H1 (cell line): ENCODE measurements at regions not wholly inside any gene's neighbourhood (a gene's known extent, or its start where the extent isn't known, plus 50 kb on each side); places are given as distances from the start of the nearest gene placed in this dataset.

Source experiments
- CTCF ChIA-PET: fragments of 300-600 bp; sonication (Branson Sonifier 250); formaldehyde crosslinking; loops from one replicate; lab custom pipeline; 2021; ENCODE audit not compliant: partially characterized antibody; lab: Charles Lee
- POLR2A ChIA-PET: fragments of 300-600 bp; sonication (Branson Sonifier 250); formaldehyde crosslinking; loops from one replicate; lab custom pipeline; 2021; ENCODE audit warnings: inconsistent platforms; ENCODE audit not compliant: partially characterized antibody; lab: Charles Lee
- DNase-seq, 2 experiments: peaks; one replicate each; pipeline versions ENCODE4 v3.0.0 to v3.0.0-alpha.2; 2010 to 2022; ENCODE audit warnings: low spot score in 2 of 2, low read depth in 1 of 2, mixed read lengths in 1 of 2
- FAIRE-seq: peaks from 2 replicates; lab custom pipeline; 2011; peaks lifted over from hg19 to GRCh38; lab: Jason Lieb, UNC
- H2AFZ ChIP-seq: 2 replicates; pipeline ENCODE4 v1.8.1; 2012; ENCODE audit warnings: low read length, inconsistent platforms
- H2AK5ac ChIP-seq: 2 replicates; pipeline ENCODE4 v1.6.1; 2013; ENCODE audit warnings: low read depth, low read length
- H2BK120ac ChIP-seq: replicated peaks from 2 replicates; pipeline ENCODE3; 2013; ENCODE audit warnings: low read depth, low read length, inconsistent platforms
- H2BK12ac ChIP-seq: 2 replicates; pipeline ENCODE4 v1.6.1; 2013; ENCODE audit warnings: low read depth, low read length
- H2BK15ac ChIP-seq: 2 replicates; pipeline ENCODE4 v1.6.1; 2013; ENCODE audit warnings: low read length
- H2BK20ac ChIP-seq: 2 replicates; pipeline ENCODE4 v1.6.1; 2013; ENCODE audit warnings: low read length
- H2BK5ac ChIP-seq: 2 replicates; pipeline ENCODE4 v1.6.1; 2013; ENCODE audit warnings: low read depth, low read length
- H3K14ac ChIP-seq: 2 replicates; pipeline ENCODE4 v1.6.1; 2013; ENCODE audit warnings: inconsistent platforms; ENCODE audit not compliant: insufficient read length
- H3K18ac ChIP-seq: 2 replicates; pipeline ENCODE4 v1.6.1; 2013; ENCODE audit warnings: low read length; ENCODE audit errors: extremely low read depth
- H3K23ac ChIP-seq: 2 replicates; pipeline ENCODE4 v1.6.1; 2013; ENCODE audit warnings: inconsistent platforms; ENCODE audit not compliant: insufficient read length
- H3K23me2 ChIP-seq: 2 replicates; pipeline ENCODE4 v1.6.1; 2013; ENCODE audit warnings: low read depth, low read length
- H3K27ac ChIP-seq: 2 replicates; pipeline ENCODE4 v1.6.1; 2011; ENCODE audit warnings: low read depth, low read length, inconsistent platforms
- H3K27me3 ChIP-seq, 4 experiments: replicated peaks in 1 of 4; 1 replicate in 1 of 4; 2 replicates in 3 of 4; pipeline versions ENCODE4 v1.6.1 to v1.8.1; 2011 to 2013; ENCODE audit warnings: low read length in 3 of 4, mild to moderate bottlenecking in 3 of 4, inconsistent platforms in 2 of 4, mixed read lengths in 2 of 4, moderate library complexity in 1 of 4; ENCODE audit not compliant: control insufficient read depth in 3 of 4, insufficient read depth in 3 of 4; ENCODE audit errors: extremely low read depth in 1 of 4
- H3K36me3 ChIP-seq, 4 experiments: 2 replicates each; pipeline versions ENCODE4 v1.6.1 to v1.8.1; 2011 to 2013; ENCODE audit warnings: mild to moderate bottlenecking in 4 of 4, low read length in 3 of 4, moderate library complexity in 2 of 4, control low read depth in 1 of 4, inconsistent platforms in 1 of 4; ENCODE audit not compliant: insufficient read depth in 4 of 4, control insufficient read depth in 2 of 4
- H3K4ac ChIP-seq: replicated peaks from 2 replicates; pipeline ENCODE3; 2013; ENCODE audit warnings: low read length, low read depth, mixed read lengths, inconsistent platforms; ENCODE audit not compliant: insufficient read length
- H3K4me1 ChIP-seq, 4 experiments: replicated peaks in 1 of 4; 1 replicate in 1 of 4; 2 replicates in 3 of 4; pipeline versions ENCODE4 v1.6.1 to v1.8.1; 2011 to 2013; ENCODE audit warnings: low read length in 3 of 4, inconsistent platforms in 2 of 4, mixed read lengths in 1 of 4; ENCODE audit not compliant: insufficient read depth in 4 of 4, control insufficient read depth in 3 of 4
- H3K4me2 ChIP-seq, 2 experiments: 2 replicates each; pipeline versions ENCODE4 v1.6.1 to v1.8.1; 2011 to 2013; ENCODE audit warnings: low read depth in 2 of 2, low read length in 2 of 2, control low read depth in 1 of 2, inconsistent platforms in 1 of 2, mild to moderate bottlenecking in 1 of 2; ENCODE audit not compliant: insufficient read depth in 1 of 2
- H3K4me3 ChIP-seq, 4 experiments: fragments of 200-600, 300-600 bp in 1 of 4; sonication (generic), shearing (Covaris generic), sonication (Bioruptor Twin) in 1 of 4; 2 replicates each; pipeline versions ENCODE4 v1.5.1 to v1.8.1; 2011 to 2016; ENCODE audit warnings: low read length in 4 of 4, low read depth in 3 of 4, control low read depth in 2 of 4, inconsistent platforms in 2 of 4, mild to moderate bottlenecking in 2 of 4, mixed read lengths in 1 of 4, moderate library complexity in 1 of 4; ENCODE audit not compliant: insufficient read depth in 2 of 4; ENCODE audit errors: extremely low read depth in 1 of 4
- H3K56ac ChIP-seq: replicated peaks from 2 replicates; pipeline ENCODE3; 2013; ENCODE audit warnings: low read depth, mild to moderate bottlenecking, mixed read lengths, low read length, inconsistent platforms; ENCODE audit not compliant: insufficient read length
- H3K79me1 ChIP-seq: 2 replicates; pipeline ENCODE4 v1.6.1; 2013; ENCODE audit warnings: low read depth, low read length, control low read depth
- H3K79me2 ChIP-seq, 2 experiments: 2 replicates each; pipeline versions ENCODE4 v1.6.1 to v1.8.1; 2012 to 2013; ENCODE audit warnings: low read length in 2 of 2, mild to moderate bottlenecking in 2 of 2, inconsistent platforms in 1 of 2; ENCODE audit not compliant: insufficient read depth in 2 of 2, control insufficient read depth in 1 of 2
- H3K9ac ChIP-seq, 4 experiments: replicated peaks in 1 of 4; 1 replicate in 1 of 4; 2 replicates in 3 of 4; pipeline versions ENCODE4 v1.6.1 to v1.8.1; 2011 to 2013; ENCODE audit warnings: low read depth in 3 of 4, low read length in 3 of 4, control low read depth in 2 of 4, mild to moderate bottlenecking in 2 of 4, moderate library complexity in 2 of 4, inconsistent platforms in 1 of 4; ENCODE audit errors: extremely low read depth in 1 of 4
- H3K9me3 ChIP-seq, 2 experiments: 2 replicates each; pipeline versions ENCODE4 v1.6.1 to v1.8.1; 2012 to 2013; ENCODE audit warnings: mild to moderate bottlenecking in 2 of 2, moderate library complexity in 2 of 2, control low read depth in 1 of 2, inconsistent platforms in 1 of 2, low read depth in 1 of 2, low read length in 1 of 2, mixed read lengths in 1 of 2; ENCODE audit not compliant: insufficient read depth in 2 of 2
- H4K20me1 ChIP-seq, 2 experiments: replicated peaks in 1 of 2; 2 replicates each; pipeline versions ENCODE3 to v1.8.1; 2011 to 2013; ENCODE audit warnings: inconsistent platforms in 2 of 2, low read length in 2 of 2, mild to moderate bottlenecking in 1 of 2; ENCODE audit not compliant: insufficient read depth in 2 of 2, control insufficient read depth in 1 of 2
- H4K5ac ChIP-seq: 2 replicates; pipeline ENCODE4 v1.6.1; 2013; ENCODE audit warnings: low read length, low read depth, mixed read lengths, inconsistent platforms; ENCODE audit not compliant: insufficient read length
- H4K8ac ChIP-seq: 2 replicates; pipeline ENCODE4 v1.8.0; 2013; ENCODE audit warnings: mild to moderate bottlenecking, moderate library complexity, low read length, inconsistent platforms; ENCODE audit not compliant: insufficient read depth; ENCODE audit errors: extremely low read depth
- H4K91ac ChIP-seq: replicated peaks from 2 replicates; pipeline ENCODE3; 2013; ENCODE audit warnings: low read length, mixed read lengths, inconsistent platforms; ENCODE audit not compliant: insufficient read length
- GABPA ChIP-seq: IDR thresholded peaks from 2 replicates; pipeline ENCODE4 v1.6.1; 2011; ENCODE audit warnings: mild to moderate bottlenecking, low read length, moderate library complexity, borderline replicate concordance; ENCODE audit not compliant: insufficient read depth
- YY1 ChIP-seq: IDR thresholded peaks from 2 replicates; pipeline ENCODE4 v1.6.1; 2011; ENCODE audit warnings: low read depth, mild to moderate bottlenecking, low read length
- WGBS, 2 experiments: shearing (Covaris generic) in 1 of 2; methylation state at CpG; one replicate each; pipeline versions ENCODE4 v1.1.6 to v1.1.7; 2013 to 2015; ENCODE audit warnings: low lambda C conversion rate in 2 of 2, mixed read lengths in 2 of 2, inconsistent platforms in 1 of 2, low coverage in 1 of 2, missing lambda C conversion rate in 1 of 2; ENCODE audit not compliant: insufficient replicate concordance in 2 of 2, insufficient coverage in 1 of 2, insufficient read length in 1 of 2; ENCODE audit errors: extremely low coverage in 1 of 2, missing lambda C conversion rate in 1 of 2; 5-methylcytosine and 5-hydroxymethylcytosine counted together

GRCh38 chr1:229133151-229133550, 137.8 kb upstream of the RAB4A start:
- POLR2A ChIA-PET = no interaction called here
- Histone ChIP-seq H3K4ac (no peak overlapping the region), H3K79me2 (no peaks in the 10 kb centered on the region), H3K27me3 (no peaks in the 10 kb centered on the region; a peak in 2 of 7 replicates), H3K79me1 (no peaks in the 10 kb centered on the region), H2BK20ac (no peak overlapping the region), H3K9ac (no peak overlapping the region), H3K18ac (no peak overlapping the region), H2AK5ac (no peak overlapping the region), H4K20me1 (no peaks in the 10 kb centered on the region), H4K5ac (no peak overlapping the region), H3K27ac (no peak overlapping the region), H3K36me3 (no peaks in the 10 kb centered on the region), H2AFZ (no peak overlapping the region), H2BK15ac (no peak overlapping the region), H3K9me3 (peaks cover 9 to 13% of the 10 kb centered on the region in 2 experiments), H3K14ac (no peak overlapping the region), H3K4me3 (no peak overlapping the region), H3K4me2 (no peak overlapping the region), H3K23me2 (no peaks in the 10 kb centered on the region), H3K4me1 (no peaks in the 10 kb centered on the region; a peak in 2 of 7 replicates), H2BK5ac (no peak overlapping the region), H2BK120ac (no peak overlapping the region), H4K91ac (no peak overlapping the region), H3K23ac (no peak overlapping the region), H3K56ac (no peak overlapping the region), H2BK12ac (no peak overlapping the region), H4K8ac (no peak overlapping the region)
- DNase-seq = no peak
- no peak for FAIRE-seq
- 96% methylated on average over 2 of the region's 2 CpGs; no CpG with 5 or more reads in 1 of the 2 experiments for WGBS, 2 experiments
- CTCF ChIA-PET = no interaction called here
- TF ChIP-seq YY1 (no peak), GABPA (no peak)
